SH-SY5Y (cell line): ENCODE measurements at regions not wholly inside any gene's neighbourhood (a gene's known extent, or its start where the extent isn't known, plus 50 kb on each side); places are given as distances from the start of the nearest gene placed in this dataset.

ENCODE experiments used
- GATA2 ChIP-seq: IDR thresholded peaks from 2 replicates; pipeline ENCODE4 v1.6.1; 2011; ENCODE audit warnings: mild to moderate bottlenecking, low read depth, low read length
- GATA3 ChIP-seq: IDR thresholded peaks from 2 replicates; pipeline ENCODE4 v1.6.1; 2011; ENCODE audit warnings: low read depth, mild to moderate bottlenecking, low read length, moderate library complexity

DNA sequence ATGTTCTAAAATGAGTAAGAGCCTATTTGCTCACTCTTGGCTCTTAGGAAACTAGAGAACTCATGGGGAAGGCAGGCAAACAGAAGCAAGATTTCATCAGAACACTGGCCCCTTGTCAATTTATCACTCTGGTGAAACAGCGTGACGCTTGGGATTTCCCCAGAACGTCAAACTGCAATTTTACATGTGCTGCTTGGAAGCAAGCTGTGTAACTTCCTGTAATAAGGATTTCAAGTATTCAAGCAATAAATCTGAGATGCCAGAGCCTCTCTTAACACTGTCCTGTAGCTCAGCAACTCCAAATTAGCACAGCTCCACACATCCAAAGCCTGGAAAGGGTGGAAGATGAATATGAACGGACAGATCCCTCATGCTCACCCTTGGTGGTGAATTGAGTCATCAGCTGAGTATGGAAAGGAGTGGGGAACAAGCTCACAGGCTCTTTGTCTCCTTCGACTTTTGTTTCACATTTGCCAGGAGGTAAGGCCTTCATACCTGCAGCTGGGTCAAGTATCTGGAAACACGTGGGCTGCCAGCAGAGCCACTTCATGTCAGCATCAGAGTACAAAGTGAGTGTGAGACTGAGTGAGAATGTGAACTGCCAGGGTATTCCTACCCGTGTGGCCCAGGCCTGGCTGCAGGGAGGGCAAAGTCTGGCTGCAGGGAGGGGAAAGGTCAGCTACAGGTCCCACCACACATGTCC, 140.4 kb upstream of the NAMPT start:
- TF ChIP-seq GATA2 (no peak), GATA3 (no peak)
